HG03196 (cell line): ENCODE measurements at regions not wholly inside any gene's neighbourhood (a gene's known extent, or its start where the extent isn't known, plus 50 kb on each side); places are given as distances from the start of the nearest gene placed in this dataset.

ENCODE experiments used
- ATAC-seq: cut with Tn5 transposase; IDR thresholded peaks from one replicate; pipeline ENCODE4 v1.9.1; 2021; ENCODE audit not compliant: unreplicated experiment

- ATAC-seq = no peak
These were observed 727.1 kb upstream of the GRAMD2B start for GRCh38 chr5:125695996-125696655.

GRCh38 chr5:125696762-125697161, 726.4 kb upstream of the GRAMD2B start:
- no peak for ATAC-seq

- ATAC-seq = no peak
These were observed 724.8 kb upstream of the GRAMD2B start for GRCh38 chr5:125698420-125698819.

GRCh38 chr5:125699860-125700259, 723.3 kb upstream of the GRAMD2B start:
- ATAC-seq = no peak

GRCh38 chr5:125700380-125700861, 722.8 kb upstream of the GRAMD2B start:
- no peak for ATAC-seq

- no peak for ATAC-seq
These were observed 719.6 kb upstream of the GRAMD2B start for GRCh38 chr5:125703616-125704015.

- ATAC-seq = no peak
These were observed 718.3 kb upstream of the GRAMD2B start for GRCh38 chr5:125704888-125705287.

GRCh38 chr5:125708583-125708982, 714.6 kb upstream of the GRAMD2B start:
- ATAC-seq = no peak

- ATAC-seq = no peak
These were observed 712.5 kb upstream of the GRAMD2B start for GRCh38 chr5:125710745-125711144.

GRCh38 chr5:125712397-125712796, 710.8 kb upstream of the GRAMD2B start:
- no peak for ATAC-seq

- no peak for ATAC-seq
These were observed 710.0 kb upstream of the GRAMD2B start for GRCh38 chr5:125713109-125713805.

- ATAC-seq = no peak
These were observed 708.0 kb upstream of the GRAMD2B start for GRCh38 chr5:125715216-125715615.

- ATAC-seq = no peak
These were observed 706.0 kb upstream of the GRAMD2B start for GRCh38 chr5:125717209-125717608.

- no peak for ATAC-seq
These were observed 703.4 kb upstream of the GRAMD2B start for GRCh38 chr5:125719681-125720347.

GRCh38 chr5:125720348-125720685, 702.9 kb upstream of the GRAMD2B start:
- no peak for ATAC-seq

GRCh38 chr5:125720721-125721120, 702.5 kb upstream of the GRAMD2B start:
- no peak for ATAC-seq

- ATAC-seq = no peak
These were observed 700.7 kb upstream of the GRAMD2B start for GRCh38 chr5:125722550-125722949.

GRCh38 chr5:125725691-125726090, 697.5 kb upstream of the GRAMD2B start:
- no peak for ATAC-seq

- no peak for ATAC-seq
These were observed 679.3 kb upstream of the GRAMD2B start for GRCh38 chr5:125743939-125744338.

GRCh38 chr5:125746917-125747316, 676.3 kb upstream of the GRAMD2B start:
- no peak for ATAC-seq

GRCh38 chr5:125750147-125750860, 672.9 kb upstream of the GRAMD2B start:
- no peak for ATAC-seq

- ATAC-seq = no peak
These were observed 672.4 kb upstream of the GRAMD2B start for GRCh38 chr5:125750861-125751186.
